GM19328 (cell line): ENCODE measurements at regions not wholly inside any gene's neighbourhood (a gene's known extent, or its start where the extent isn't known, plus 50 kb on each side); places are given as distances from the start of the nearest gene placed in this dataset.
"Not testable (repeated sequence)": the region's sequence is repeated elsewhere in the genome, so short reads cannot be mapped to it uniquely, and the experiment has no call there.

Experiments
- ATAC-seq: cut with Tn5 transposase; IDR thresholded peaks from one replicate; pipeline ENCODE4 v1.9.1; 2021; ENCODE audit warnings: mild to moderate bottlenecking, moderate library complexity; ENCODE audit not compliant: unreplicated experiment

DNA sequence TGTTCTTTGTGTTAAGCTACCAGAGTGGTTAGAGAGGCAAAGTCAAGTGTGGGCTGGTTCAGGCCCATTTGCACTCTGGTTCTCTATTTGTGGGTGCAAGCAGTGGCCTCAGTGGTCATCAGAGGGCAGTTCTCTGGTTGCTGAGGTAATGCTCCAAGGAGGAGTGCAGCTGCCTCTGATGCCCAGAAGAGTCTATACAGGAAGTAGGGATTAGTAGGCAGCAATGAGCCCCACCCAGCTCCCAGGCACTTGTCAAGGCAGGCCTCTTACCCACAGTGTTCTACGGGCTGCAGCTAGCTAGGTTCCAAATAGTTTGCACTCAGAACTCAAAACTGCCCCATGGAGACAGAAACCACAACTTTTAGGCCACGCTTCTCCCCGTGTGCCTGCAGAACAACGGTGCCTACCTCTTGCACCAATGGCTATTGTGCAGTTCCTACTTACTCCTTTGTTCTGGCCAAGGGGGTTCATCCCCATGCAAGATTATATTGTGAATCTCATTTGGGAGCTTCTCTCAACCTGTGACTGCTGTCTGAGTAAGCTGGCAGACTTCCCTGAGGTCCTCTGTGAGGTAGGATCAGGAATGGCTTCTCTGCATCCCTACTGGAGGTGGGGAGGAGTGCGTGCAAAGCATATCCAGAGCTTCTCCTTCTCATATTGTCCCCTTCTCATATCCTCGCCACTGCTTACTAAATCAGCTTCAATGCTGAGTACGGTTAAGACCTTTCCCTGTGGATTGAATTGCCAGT, 410.3 kb upstream of the LMO3 start:
- no peak for ATAC-seq

- ATAC-seq, result no peak
These were observed 409.5 kb upstream of the LMO3 start for GRCh38 chr12:17015501-17015900.

DNA sequence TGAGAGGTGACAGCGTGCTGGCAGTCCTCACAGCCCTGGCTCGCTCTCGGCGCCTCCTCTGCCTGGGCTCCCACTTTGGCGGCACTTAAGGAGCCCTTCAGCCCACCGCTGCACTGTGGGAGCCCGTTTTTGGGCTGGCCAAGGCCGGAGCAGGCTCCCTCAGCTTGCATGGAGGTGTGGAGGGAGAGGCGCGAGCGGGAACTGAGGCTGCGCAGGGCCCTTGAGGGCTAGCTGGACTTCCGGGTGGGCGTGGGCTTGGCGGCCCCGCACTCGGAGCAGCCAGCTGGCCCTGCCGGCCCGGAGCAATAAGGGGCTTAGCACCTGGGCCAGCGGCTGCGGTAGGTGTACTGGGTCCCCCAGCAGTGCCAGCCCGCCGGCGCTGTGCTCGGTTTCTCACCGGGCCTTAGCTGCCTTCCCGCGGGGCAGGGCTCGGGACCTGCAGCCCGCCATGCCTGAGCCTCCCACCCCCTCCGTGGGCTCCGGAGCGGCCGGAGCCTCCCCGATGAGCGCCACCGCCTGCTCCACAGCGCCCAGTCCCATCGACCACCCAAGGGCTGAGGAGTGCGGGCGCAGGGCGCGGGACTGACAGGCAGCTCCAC, 401.6 kb upstream of the LMO3 start:
- ATAC-seq, result not testable (repeated sequence)

GRCh38 chr12:16998538-16998937, 392.6 kb upstream of the LMO3 start:
- ATAC-seq, result not testable (repeated sequence)

- no peak for ATAC-seq
These were observed 378.5 kb upstream of the LMO3 start for GRCh38 chr12:16984484-16984883.

DNA sequence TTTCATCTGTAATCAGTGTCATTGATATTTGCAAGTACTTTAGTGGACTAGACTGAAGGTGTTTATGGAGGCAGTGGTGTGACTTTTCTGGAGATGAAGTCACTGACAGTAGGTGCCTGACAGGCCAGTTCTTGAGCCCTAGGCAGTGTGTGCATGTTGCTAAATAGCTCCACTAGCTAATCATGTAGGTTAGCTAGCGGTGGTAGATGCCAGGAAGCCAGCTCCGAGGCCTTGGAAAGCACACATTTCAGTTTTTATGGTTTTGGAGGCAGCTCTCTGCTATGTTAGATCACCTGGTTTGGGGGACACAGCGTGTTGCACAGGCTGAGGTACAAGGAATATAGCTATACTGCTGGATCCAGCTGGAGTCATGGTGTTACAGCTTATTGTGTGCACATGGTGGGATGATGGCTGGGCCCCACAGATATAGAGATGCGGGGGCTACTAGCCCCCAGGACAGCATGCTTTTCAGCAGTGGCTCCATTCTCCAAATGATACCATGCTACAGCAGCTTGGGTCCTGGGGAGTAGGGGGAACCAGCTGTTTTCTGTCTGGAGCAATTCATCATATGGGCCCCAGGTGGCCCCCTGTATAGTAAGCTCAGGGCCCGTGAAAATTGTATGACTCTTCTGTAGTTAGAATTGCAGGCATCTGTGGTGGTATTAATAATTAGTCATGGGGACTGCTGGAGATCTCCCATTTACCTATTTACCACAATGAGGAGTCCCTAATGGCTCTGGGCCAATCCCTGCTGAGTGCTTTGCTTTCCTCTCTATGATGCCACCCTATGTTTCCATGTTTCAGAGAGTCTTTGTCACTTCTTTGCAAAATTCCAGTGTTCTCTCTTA, 367.2 kb upstream of the LMO3 start:
- ATAC-seq, result no peak

DNA sequence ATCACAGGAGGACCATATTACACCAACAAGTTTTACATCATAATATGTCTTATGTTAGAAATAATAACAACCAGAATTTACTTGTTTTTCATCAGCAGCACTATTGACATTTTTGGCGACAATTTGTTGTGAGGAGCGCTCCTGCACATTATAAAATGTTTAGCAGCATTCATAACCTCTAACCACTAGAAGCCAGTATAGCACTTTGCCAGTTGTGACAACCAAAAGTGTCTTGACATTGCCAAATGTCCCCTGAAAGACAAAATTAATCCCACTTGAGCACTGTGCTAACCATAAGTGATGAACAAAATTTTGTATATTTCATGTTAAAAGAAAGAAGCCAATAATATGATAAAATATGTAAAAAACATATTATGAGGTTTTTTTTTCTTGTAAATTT, 356.9 kb upstream of the LMO3 start:
- no peak for ATAC-seq

DNA sequence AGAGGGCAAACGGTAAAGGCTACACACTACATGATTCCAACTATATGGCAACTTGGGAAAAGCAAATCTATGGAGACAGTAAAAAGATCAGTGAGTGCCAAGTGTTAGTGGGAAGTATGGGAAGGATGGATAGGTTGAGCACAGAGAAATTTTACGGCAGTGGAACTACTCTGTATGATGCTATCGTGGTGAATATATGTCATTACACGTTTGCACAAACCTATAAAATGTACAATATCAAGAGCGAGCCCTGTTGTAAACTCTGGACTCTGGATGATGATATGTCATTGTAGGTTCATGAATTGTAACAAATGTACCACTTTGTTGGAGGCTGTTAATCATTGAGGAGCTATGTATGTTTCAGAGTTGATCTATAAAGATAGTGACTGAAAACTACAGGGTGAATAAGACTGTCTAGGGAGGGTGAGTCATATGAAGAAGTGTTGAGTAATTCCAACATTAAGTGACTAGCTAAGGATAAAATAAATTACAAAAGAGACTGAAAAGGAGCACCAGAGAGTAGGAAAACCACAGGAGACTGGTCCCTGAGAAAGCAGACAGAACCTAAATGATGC, 349.2 kb upstream of the LMO3 start:
- no peak for ATAC-seq

- no peak for ATAC-seq
These were observed 344.1 kb upstream of the LMO3 start for GRCh38 chr12:16949871-16950667.

DNA sequence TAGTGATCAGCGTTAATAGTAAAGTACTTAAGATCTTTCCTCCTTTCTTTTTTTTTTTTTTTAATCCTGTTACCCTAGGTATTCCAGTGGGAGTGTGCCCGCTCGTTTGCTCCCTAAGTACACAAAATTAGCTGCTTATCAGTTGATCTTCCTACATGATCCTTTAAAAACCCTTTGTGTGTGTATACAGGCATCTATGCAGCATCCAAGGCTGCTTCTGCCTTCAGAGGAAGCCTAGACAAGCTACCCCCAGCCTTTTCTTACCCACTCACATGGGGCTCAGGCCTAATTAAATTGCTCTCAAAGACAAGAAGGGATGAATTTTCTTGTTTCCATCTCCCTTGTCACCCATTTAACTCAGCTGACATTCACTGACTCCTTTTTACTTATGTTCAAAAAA, 343.4 kb upstream of the LMO3 start:
- no peak for ATAC-seq

- ATAC-seq, result no peak
These were observed 340.7 kb upstream of the LMO3 start for GRCh38 chr12:16946704-16947103.

DNA sequence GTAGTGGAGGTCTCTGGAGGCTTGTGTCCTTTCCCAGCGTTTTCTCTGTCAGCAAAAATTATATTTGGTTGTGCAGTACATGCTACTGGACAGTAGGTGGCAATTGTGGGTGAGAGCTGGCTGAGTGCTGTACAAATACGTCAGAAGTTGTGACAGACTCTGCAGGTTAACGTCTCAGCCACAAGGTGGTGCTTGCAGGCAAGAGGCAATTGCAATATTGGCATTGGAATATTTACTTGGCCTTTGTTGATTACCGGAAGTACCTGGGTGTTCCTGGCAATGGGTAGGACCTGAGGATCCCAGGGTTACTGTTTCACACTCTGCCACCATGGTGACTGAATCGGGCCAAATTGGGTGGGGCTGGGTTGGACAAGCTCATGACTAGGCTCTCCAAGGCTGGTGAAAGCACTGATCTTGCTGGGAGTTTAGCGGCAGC, 333.9 kb upstream of the LMO3 start:
- peak; percentile 99 for ATAC-seq

GRCh38 chr12:16927259-16927658, 321.3 kb upstream of the LMO3 start:
- ATAC-seq, result no peak

DNA sequence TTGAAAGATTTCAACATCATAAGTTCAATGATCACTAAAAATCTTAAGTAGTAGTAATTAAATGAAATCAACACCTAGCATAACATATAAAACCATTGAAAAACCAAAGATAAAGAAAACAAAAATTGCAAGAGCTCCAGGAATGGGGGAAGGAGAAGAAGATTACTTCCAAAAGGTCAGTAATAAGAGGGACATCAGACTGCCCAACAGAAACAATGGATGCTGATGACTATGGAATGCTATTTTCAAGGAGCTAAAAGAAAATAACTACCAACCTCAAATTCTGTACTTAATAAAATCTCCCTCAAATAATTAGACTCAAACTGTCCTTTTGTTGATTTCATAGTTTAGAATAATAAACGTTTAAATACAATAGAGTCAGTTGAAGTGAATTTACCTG, 314.5 kb upstream of the LMO3 start:
- ATAC-seq, result no peak

DNA sequence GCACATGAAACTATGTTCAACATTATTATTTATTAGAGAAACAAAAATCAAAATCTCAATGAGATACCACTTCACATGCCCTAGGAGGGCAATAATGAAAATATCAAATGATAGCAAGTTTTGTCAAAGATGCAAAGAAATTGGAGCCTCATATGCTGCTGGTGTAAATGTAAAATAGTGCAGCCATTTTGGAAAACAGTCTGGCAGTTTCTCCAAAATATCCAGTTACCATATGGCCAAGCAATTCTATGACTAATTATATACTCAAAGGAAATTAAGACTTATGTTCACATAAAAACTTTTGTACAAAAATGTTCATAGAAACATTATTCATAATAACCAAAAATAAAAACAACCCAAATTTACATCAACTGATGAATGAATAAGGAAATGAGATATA, 313.6 kb upstream of the LMO3 start:
- no peak for ATAC-seq

- no peak for ATAC-seq
These were observed 308.9 kb upstream of the LMO3 start for GRCh38 chr12:16914853-16915252.

- no peak for ATAC-seq
These were observed 308.0 kb upstream of the LMO3 start for GRCh38 chr12:16913832-16914490.

DNA sequence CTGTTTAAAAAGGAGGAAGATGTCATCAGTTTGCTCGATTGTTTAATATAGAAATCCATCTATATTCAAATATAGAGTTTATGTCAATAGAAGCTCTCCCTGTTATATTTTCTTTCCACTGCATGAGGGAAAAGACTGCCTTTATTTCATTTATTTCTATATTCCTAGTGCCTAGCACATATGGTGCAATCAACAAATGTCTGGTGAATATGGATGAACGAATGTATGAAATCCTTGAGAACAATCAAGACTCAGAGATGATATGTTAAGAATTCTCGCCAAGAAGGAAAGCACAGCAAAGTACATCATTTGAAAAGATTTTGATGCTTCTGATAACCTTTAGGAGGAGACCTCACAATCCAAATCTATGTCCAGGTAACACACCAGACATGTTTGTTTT, 296.0 kb upstream of the LMO3 start:
- ATAC-seq, result no peak

DNA sequence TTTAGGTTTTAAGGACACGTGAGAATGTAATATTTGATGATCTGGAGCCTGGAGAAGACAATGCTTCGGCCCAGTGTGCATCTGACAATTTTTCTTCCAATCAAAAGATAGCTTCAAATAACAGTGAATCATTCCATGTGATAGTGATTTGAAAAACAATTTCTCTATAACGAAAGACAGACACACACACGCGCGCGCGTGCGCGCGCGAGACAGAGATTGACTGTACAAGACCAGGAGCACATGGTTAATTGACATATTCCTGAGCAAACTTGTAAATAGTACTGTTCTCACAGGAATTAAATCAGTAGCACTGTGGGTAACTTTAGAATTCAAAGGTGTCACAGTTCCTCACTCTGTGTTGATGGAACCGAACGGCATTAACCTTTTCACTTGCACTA, 287.5 kb upstream of the LMO3 start:
- no peak for ATAC-seq

DNA sequence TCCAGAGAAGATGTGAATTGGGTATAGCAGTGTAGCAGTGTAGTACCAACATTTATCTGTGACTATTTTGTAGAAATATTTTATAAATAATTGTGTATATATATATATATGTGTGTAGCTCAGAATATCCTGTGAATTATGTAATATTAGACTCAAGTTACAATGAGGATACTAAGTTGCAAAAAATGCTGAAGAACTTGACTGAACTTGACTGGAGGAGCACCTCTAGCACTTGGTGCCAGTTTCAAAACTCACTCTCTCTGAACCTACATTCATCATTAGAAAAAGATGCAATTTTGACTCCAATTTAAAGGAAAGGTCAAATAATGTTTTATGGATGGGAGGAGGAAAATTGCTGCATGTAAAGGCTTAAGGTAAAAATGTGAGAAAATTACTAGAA, 285.7 kb upstream of the LMO3 start:
- ATAC-seq, result no peak
